ENCODE measurements at regions not wholly inside any gene's neighbourhood (a gene's known extent, or its start where the extent isn't known, plus 50 kb on each side); places are given as distances from the start of the nearest gene placed in this dataset.

GRCh38 chr5:167451076-167451475 lies 840.4 kb upstream of the WWC1 start:
- no peak overlapping the region for H3K4me2 ChIP-seq (ENCODE audit: control insufficient read depth, extremely low read depth, insufficient read depth, low read depth, low read length)
- DNase-seq (ENCODE audit: low read depth, low spot score) (no peak), FAIRE-seq (no peak)
- no peaks in the 10 kb centered on the region for H3K36me3 ChIP-seq (ENCODE audit: control insufficient read depth in 2 of 2, extremely low read depth in 1 of 2, insufficient read depth in 2 of 2, low read length in 2 of 2)
- no peak overlapping the region for H3K9ac ChIP-seq (ENCODE audit: control insufficient read depth, extremely low read depth, insufficient read depth, low read length)
- H2AFZ ChIP-seq (ENCODE audit: control insufficient read depth, low read length): no peak overlapping the region
- H3K4me3 ChIP-seq (ENCODE audit: control insufficient read depth in 2 of 3, extremely low read depth in 1 of 3, insufficient read depth in 2 of 3, low read depth in 1 of 3, low read length in 3 of 3): no peak overlapping the region
- no peaks in the 10 kb centered on the region for H3K79me2 ChIP-seq (ENCODE audit: control insufficient read depth, insufficient read depth, low read length)
- H3K27ac ChIP-seq (ENCODE audit: control insufficient read depth, insufficient read depth, low read length): no peak overlapping the region
- no peaks in the 10 kb centered on the region for H3K27me3 ChIP-seq (ENCODE audit: control insufficient read depth, extremely low read depth, insufficient read depth, low read length)
- no peaks in the 10 kb centered on the region for H4K20me1 ChIP-seq (ENCODE audit: control insufficient read depth, extremely low read depth, insufficient read depth, low read length)
- no peaks in the 10 kb centered on the region for H3K9me3 ChIP-seq (ENCODE audit: control insufficient read depth, low read depth, low read length)
- H3K4me1 ChIP-seq (ENCODE audit: control insufficient read depth, extremely low read depth, insufficient read depth, low read length): no peaks in the 10 kb centered on the region
- dilution Hi-C loops (cut with MboI; ENCODE audit: extremely low pct_ligation_motif_present, low sequenced_read_pairs): no loop called here
- H3K9me1 ChIP-seq (ENCODE audit: control insufficient read depth, extremely low read depth, insufficient read depth, low read length): no peaks in the 10 kb centered on the region
- TF ChIP-seq, protein P1, sequence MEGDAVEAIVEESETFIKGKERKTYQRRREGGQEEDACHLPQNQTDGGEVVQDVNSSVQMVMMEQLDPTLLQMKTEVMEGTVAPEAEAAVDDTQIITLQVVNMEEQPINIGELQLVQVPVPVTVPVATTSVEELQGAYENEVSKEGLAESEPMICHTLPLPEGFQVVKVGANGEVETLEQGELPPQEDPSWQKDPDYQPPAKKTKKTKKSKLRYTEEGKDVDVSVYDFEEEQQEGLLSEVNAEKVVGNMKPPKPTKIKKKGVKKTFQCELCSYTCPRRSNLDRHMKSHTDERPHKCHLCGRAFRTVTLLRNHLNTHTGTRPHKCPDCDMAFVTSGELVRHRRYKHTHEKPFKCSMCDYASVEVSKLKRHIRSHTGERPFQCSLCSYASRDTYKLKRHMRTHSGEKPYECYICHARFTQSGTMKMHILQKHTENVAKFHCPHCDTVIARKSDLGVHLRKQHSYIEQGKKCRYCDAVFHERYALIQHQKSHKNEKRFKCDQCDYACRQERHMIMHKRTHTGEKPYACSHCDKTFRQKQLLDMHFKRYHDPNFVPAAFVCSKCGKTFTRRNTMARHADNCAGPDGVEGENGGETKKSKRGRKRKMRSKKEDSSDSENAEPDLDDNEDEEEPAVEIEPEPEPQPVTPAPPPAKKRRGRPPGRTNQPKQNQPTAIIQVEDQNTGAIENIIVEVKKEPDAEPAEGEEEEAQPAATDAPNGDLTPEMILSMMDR (optimal IDR thresholded peaks at IDR 0.05 in 1 of 3, IDR thresholded peaks at IDR 0.05 in 1 of 3, conservative IDR thresholded peaks at IDR 0.05 in 1 of 3; ENCODE audit: extremely low read depth in 1 of 3, insufficient read depth in 2 of 3, low read length in 3 of 3): no peak
- TF ChIP-seq EZH2 (IDR thresholded peaks at IDR 0.05; ENCODE audit: low read length): no peak

DNA sequence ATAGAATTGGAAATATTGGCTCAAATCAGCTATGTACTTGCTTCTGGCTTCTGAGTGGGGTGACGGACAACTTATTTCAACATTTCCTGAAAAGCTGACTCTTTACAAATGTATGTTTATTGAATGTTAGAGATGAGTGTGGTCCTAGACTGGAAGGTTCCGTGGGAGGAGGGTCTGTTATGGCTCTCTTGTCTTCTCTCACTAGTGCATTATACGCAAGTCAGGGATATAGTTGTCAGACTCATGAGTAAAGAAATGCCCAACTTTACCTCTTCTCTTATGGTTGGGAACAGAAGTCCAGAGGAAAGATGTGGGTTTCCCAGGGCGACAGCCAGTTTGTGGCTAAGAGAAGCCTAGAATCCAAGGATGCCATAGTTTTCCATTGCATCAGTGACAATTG lies 839.3 kb upstream of the WWC1 start:
- H3K9me1 ChIP-seq (ENCODE audit: control insufficient read depth, extremely low read depth, insufficient read depth, low read length): no peaks in the 10 kb centered on the region
- H3K9me3 ChIP-seq (ENCODE audit: control insufficient read depth, low read depth, low read length): no peaks in the 10 kb centered on the region
- H3K9ac ChIP-seq (ENCODE audit: control insufficient read depth, extremely low read depth, insufficient read depth, low read length): no peak overlapping the region
- no peak for TF ChIP-seq EZH2 (IDR thresholded peaks at IDR 0.05; ENCODE audit: low read length)
- TF ChIP-seq, protein P1 (optimal IDR thresholded peaks at IDR 0.05 in 1 of 3, IDR thresholded peaks at IDR 0.05 in 1 of 3, conservative IDR thresholded peaks at IDR 0.05 in 1 of 3; ENCODE audit: extremely low read depth in 1 of 3, insufficient read depth in 2 of 3, low read length in 3 of 3): no peak
- H3K36me3 ChIP-seq (ENCODE audit: control insufficient read depth in 2 of 2, extremely low read depth in 1 of 2, insufficient read depth in 2 of 2, low read length in 2 of 2): no peaks in the 10 kb centered on the region
- H3K27ac ChIP-seq (ENCODE audit: control insufficient read depth, insufficient read depth, low read length): no peak overlapping the region
- no peaks in the 10 kb centered on the region for H4K20me1 ChIP-seq (ENCODE audit: control insufficient read depth, extremely low read depth, insufficient read depth, low read length)
- H3K79me2 ChIP-seq (ENCODE audit: control insufficient read depth, insufficient read depth, low read length): no peaks in the 10 kb centered on the region
- H3K27me3 ChIP-seq (ENCODE audit: control insufficient read depth, extremely low read depth, insufficient read depth, low read length): no peaks in the 10 kb centered on the region
- no peak overlapping the region for H2AFZ ChIP-seq (ENCODE audit: control insufficient read depth, low read length)
- no peak overlapping the region for H3K4me2 ChIP-seq (ENCODE audit: control insufficient read depth, extremely low read depth, insufficient read depth, low read depth, low read length)
- no peak for DNase-seq (ENCODE audit: low read depth, low spot score)
- no peak for FAIRE-seq
- H3K4me3 ChIP-seq (ENCODE audit: control insufficient read depth in 2 of 3, extremely low read depth in 1 of 3, insufficient read depth in 2 of 3, low read depth in 1 of 3, low read length in 3 of 3): no peak overlapping the region
- dilution Hi-C loops (cut with MboI; ENCODE audit: extremely low pct_ligation_motif_present, low sequenced_read_pairs): no loop called here
- H3K4me1 ChIP-seq (ENCODE audit: control insufficient read depth, extremely low read depth, insufficient read depth, low read length): no peaks in the 10 kb centered on the region

Measured in keratinocyte (primary cell).